ENCODE measurements at regions not wholly inside any gene's neighbourhood (a gene's known extent, or its start where the extent isn't known, plus 50 kb on each side); places are given as distances from the start of the nearest gene placed in this dataset.

GRCh38 chr18:55751476-55751875, 163.5 kb upstream of the TCF4 start:
- TF ChIP-seq POLR2AphosphoS5 (IDR thresholded peaks at IDR 0.05; ENCODE audit: low read depth, low read length) (no peak), POLR2A (IDR thresholded peaks at IDR 0.05; ENCODE audit: low read depth, low read length) (no peak)

Measured in GM12892 (cell line).